ENCODE measurements at regions not wholly inside any gene's neighbourhood (a gene's known extent, or its start where the extent isn't known, plus 50 kb on each side); places are given as distances from the start of the nearest gene placed in this dataset.

GRCh38 chr14:104386151-104386841 lies 193.3 kb upstream of the C14orf180 start:
- DNase-seq = no peak

- no peak for DNase-seq
Observed at GRCh38 chr14:104387022-104388010, 192.2 kb upstream of the C14orf180 start.

GRCh38 chr14:104388011-104388521 lies 191.5 kb upstream of the C14orf180 start:
- DNase-seq = no peak

- DNase-seq = no peak
Observed at GRCh38 chr14:104388541-104389325, 190.8 kb upstream of the C14orf180 start.

- no peak for DNase-seq
Observed at GRCh38 chr14:104389326-104390220, 190.0 kb upstream of the C14orf180 start.

GRCh38 chr14:104390221-104390931 lies 189.2 kb upstream of the C14orf180 start:
- DNase-seq = no peak

- DNase-seq = no peak
Observed at GRCh38 chr14:104390941-104391901, 188.3 kb upstream of the C14orf180 start.

GRCh38 chr14:104392001-104392395 lies 187.6 kb upstream of the C14orf180 start:
- DNase-seq = no peak

- DNase-seq = no peak
Observed at GRCh38 chr14:104392396-104393198, 187.0 kb upstream of the C14orf180 start.

GRCh38 chr14:104393199-104393897 lies 186.2 kb upstream of the C14orf180 start:
- DNase-seq = no peak

GRCh38 chr14:104393898-104394381 lies 185.6 kb upstream of the C14orf180 start:
- DNase-seq = peak; percentile 40 to 44

- DNase-seq = no peak
Observed at GRCh38 chr14:104394409-104394851, 185.1 kb upstream of the C14orf180 start.

GRCh38 chr14:104395276-104395675 lies 184.3 kb upstream of the C14orf180 start:
- DNase-seq = no peak

GRCh38 chr14:104395941-104396681 lies 183.5 kb upstream of the C14orf180 start:
- no peak for DNase-seq

- DNase-seq = no peak
Observed at GRCh38 chr14:104396682-104397470, 182.7 kb upstream of the C14orf180 start.
